Keratinocyte (primary cell): ENCODE measurements at regions not wholly inside any gene's neighbourhood (a gene's known extent, or its start where the extent isn't known, plus 50 kb on each side); places are given as distances from the start of the nearest gene placed in this dataset.
"Not testable (repeated sequence)": the region's sequence is repeated elsewhere in the genome, so short reads cannot be mapped to it uniquely, and the experiment has no call there.

Source experiments
- DNase-seq: peaks from one replicate; pipeline ENCODE4 v3.0.0-alpha.2; 2011; ENCODE audit warnings: low read depth, missing footprints, low spot score
- FAIRE-seq: peaks from 2 replicates; lab custom pipeline; 2011; peaks lifted over from hg19 to GRCh38; lab: Jason Lieb, UNC
- H2AFZ ChIP-seq: 2 replicates; pipeline ENCODE4 v1.6.0; 2012; ENCODE audit warnings: low read length, control low read depth, inconsistent platforms; ENCODE audit not compliant: control insufficient read depth
- H3K27ac ChIP-seq: 2 replicates; pipeline ENCODE4 v1.5.1; 2011; ENCODE audit warnings: low read length; ENCODE audit not compliant: control insufficient read depth, insufficient read depth
- H3K27me3 ChIP-seq: 3 replicates; pipeline ENCODE4 v1.6.0; 2011; ENCODE audit warnings: low read length; ENCODE audit not compliant: control insufficient read depth, insufficient read depth; ENCODE audit errors: extremely low read depth
- H3K36me3 ChIP-seq, 2 experiments: 2 replicates in 1 of 2; 3 replicates in 1 of 2; pipeline ENCODE4 v1.5.1; 2011; ENCODE audit warnings: low read length in 2 of 2, mild to moderate bottlenecking in 1 of 2; ENCODE audit not compliant: control insufficient read depth in 2 of 2, insufficient read depth in 2 of 2; ENCODE audit errors: extremely low read depth in 1 of 2
- H3K4me1 ChIP-seq: 3 replicates; pipeline ENCODE4 v1.5.1; 2011; ENCODE audit warnings: low read length; ENCODE audit not compliant: control insufficient read depth, insufficient read depth; ENCODE audit errors: extremely low read depth
- H3K4me2 ChIP-seq: 3 replicates; pipeline ENCODE4 v1.6.0; 2011; ENCODE audit warnings: low read depth, low read length; ENCODE audit not compliant: control insufficient read depth, insufficient read depth; ENCODE audit errors: extremely low read depth
- H3K4me3 ChIP-seq, 3 experiments: fragments of 200-600 bp in 1 of 3; sonication (generic) in 1 of 3; 2 replicates in 2 of 3; 3 replicates in 1 of 3; pipeline ENCODE4 v1.5.1; 2011 to 2016; ENCODE audit warnings: low read length in 3 of 3, mild to moderate bottlenecking in 3 of 3, control low read depth in 2 of 3, inconsistent platforms in 1 of 3, low read depth in 1 of 3, mixed read lengths in 1 of 3, mixed run types in 1 of 3, moderate library complexity in 1 of 3; ENCODE audit not compliant: control insufficient read depth in 2 of 3, insufficient read depth in 2 of 3; ENCODE audit errors: extremely low read depth in 1 of 3
- H3K79me2 ChIP-seq: 2 replicates; pipeline ENCODE4 v1.6.0; 2012; ENCODE audit warnings: low read length; ENCODE audit not compliant: control insufficient read depth, insufficient read depth
- H3K9ac ChIP-seq: 3 replicates; pipeline ENCODE4 v1.6.0; 2011; ENCODE audit warnings: low read length; ENCODE audit not compliant: control insufficient read depth, insufficient read depth; ENCODE audit errors: extremely low read depth
- H3K9me1 ChIP-seq: 3 replicates; pipeline ENCODE4 v1.6.0; 2011; ENCODE audit warnings: low read length; ENCODE audit not compliant: control insufficient read depth, insufficient read depth; ENCODE audit errors: extremely low read depth
- H3K9me3 ChIP-seq: 2 replicates; pipeline ENCODE4 v1.5.1; 2012; ENCODE audit warnings: low read depth, low read length; ENCODE audit not compliant: control insufficient read depth
- H4K20me1 ChIP-seq: 3 replicates; pipeline ENCODE4 v1.6.0; 2011; ENCODE audit warnings: low read length; ENCODE audit not compliant: control insufficient read depth, insufficient read depth; ENCODE audit errors: extremely low read depth
- EZH2 ChIP-seq: IDR thresholded peaks from one replicate; pipeline ENCODE4 v1.6.1; 2012; ENCODE audit warnings: inconsistent platforms, mild to moderate bottlenecking, low read length, moderate library complexity
- dilution Hi-C: fragments of 300-500 bp; cut with MboI; formaldehyde crosslinking; loops from one replicate; pipeline ENCODE4 v1.7.0; 2020; ENCODE audit warnings: low sequenced_read_pairs; ENCODE audit not compliant: extremely low pct_ligation_motif_present
- small RNA-seq, 3 experiments: library from RNA; depleted of rRNA; stranded (forward); fragments of <200 nt; gene quantifications; one replicate each; pipeline ENCODE3, GENCODE V24; 2012; ENCODE audit warnings: low read depth in 3 of 3, low replicate concordance in 1 of 3; ENCODE audit not compliant: insufficient read length in 3 of 3
- TF ChIP-seq, protein P1 (sequence below), 3 experiments: IDR thresholded peaks in 1 of 3; conservative IDR thresholded peaks in 1 of 3; optimal IDR thresholded peaks in 1 of 3; 2 replicates in 2 of 3; 3 replicates in 1 of 3; pipeline versions ENCODE3 to v1.5.1; 2011; ENCODE audit warnings: low read length in 3 of 3, mild to moderate bottlenecking in 3 of 3, moderate library complexity in 2 of 3, control low read depth in 1 of 3, inconsistent platforms in 1 of 3; ENCODE audit not compliant: insufficient read depth in 2 of 3; ENCODE audit errors: extremely low read depth in 1 of 3

DNA sequence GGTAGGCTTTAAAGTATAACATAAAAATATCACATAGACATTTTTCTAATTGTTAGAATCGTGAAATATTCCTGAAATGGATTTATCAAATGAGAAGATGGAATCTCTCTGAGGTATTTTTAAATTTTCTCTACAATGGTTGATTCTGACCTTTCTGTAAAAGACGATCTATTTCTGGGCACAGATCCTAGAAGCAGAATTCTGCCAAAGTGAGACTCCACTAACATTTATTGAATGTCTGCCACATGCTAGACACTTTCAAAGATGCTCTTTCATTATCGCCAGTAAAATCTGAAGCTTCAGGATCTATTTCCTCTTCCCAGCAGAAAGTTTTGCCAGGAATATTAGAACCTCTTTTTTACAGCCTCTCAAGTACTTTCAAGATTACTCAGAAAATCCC is 64.1 kb upstream of the TMEM45B start:
- no peak overlapping the region for H3K4me2 ChIP-seq
- H3K27ac ChIP-seq, result no peak overlapping the region
- dilution Hi-C loops, result no loop called here
- DNase-seq, result no peak
- no peaks in the 10 kb centered on the region for H3K9me1 ChIP-seq
- TF ChIP-seq EZH2, result no peak
- TF ChIP-seq, protein P1, sequence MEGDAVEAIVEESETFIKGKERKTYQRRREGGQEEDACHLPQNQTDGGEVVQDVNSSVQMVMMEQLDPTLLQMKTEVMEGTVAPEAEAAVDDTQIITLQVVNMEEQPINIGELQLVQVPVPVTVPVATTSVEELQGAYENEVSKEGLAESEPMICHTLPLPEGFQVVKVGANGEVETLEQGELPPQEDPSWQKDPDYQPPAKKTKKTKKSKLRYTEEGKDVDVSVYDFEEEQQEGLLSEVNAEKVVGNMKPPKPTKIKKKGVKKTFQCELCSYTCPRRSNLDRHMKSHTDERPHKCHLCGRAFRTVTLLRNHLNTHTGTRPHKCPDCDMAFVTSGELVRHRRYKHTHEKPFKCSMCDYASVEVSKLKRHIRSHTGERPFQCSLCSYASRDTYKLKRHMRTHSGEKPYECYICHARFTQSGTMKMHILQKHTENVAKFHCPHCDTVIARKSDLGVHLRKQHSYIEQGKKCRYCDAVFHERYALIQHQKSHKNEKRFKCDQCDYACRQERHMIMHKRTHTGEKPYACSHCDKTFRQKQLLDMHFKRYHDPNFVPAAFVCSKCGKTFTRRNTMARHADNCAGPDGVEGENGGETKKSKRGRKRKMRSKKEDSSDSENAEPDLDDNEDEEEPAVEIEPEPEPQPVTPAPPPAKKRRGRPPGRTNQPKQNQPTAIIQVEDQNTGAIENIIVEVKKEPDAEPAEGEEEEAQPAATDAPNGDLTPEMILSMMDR (optimal IDR thresholded peaks at IDR 0.05 in 1 of 3, IDR thresholded peaks at IDR 0.05 in 1 of 3, conservative IDR thresholded peaks at IDR 0.05 in 1 of 3; ENCODE audit: extremely low read depth in 1 of 3, insufficient read depth in 2 of 3, low read length in 3 of 3), result no peak
- H3K36me3 ChIP-seq, result no peaks in the 10 kb centered on the region
- FAIRE-seq, result no peak
- H3K9me3 ChIP-seq, result peaks cover 2% of the 10 kb centered on the region
- no peaks in the 10 kb centered on the region for H3K79me2 ChIP-seq
- peaks cover 6% of the 10 kb centered on the region for H3K27me3 ChIP-seq
- no peak overlapping the region for H3K4me3 ChIP-seq
- no peak overlapping the region for H3K9ac ChIP-seq
- no peaks in the 10 kb centered on the region for H3K4me1 ChIP-seq
- H2AFZ ChIP-seq, result no peak overlapping the region
- no peaks in the 10 kb centered on the region for H4K20me1 ChIP-seq

DNA sequence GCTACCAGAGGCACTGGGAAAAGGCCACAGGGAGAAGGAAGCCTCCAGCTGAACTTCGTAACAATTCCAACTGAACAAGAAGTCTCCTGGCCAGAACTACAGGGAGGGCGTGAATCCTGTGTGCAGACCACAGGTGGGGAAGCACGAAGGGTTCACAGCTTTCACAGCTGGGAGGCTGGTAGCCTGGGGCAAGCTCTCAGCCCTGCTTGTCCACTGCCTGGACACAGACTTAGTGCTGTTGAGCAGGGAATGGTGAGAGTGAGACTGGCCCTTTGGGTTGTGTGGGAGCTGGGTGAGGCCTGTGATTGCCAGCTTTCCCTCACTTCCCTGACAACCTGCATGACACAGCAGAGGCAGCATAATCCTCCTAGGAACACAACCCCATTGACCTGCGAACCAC is 52.1 kb upstream of the TMEM45B start:
- H3K9me3 ChIP-seq, H3K36me3 ChIP-seq, DNase-seq, H3K9me1 ChIP-seq, dilution Hi-C loops, H4K20me1 ChIP-seq, H3K4me2 ChIP-seq, H3K4me3 ChIP-seq, H3K27me3 ChIP-seq, H3K9ac ChIP-seq, FAIRE-seq, H3K79me2 ChIP-seq, H3K27ac ChIP-seq: not testable (repeated sequence)
- Histone ChIP-seq H2AFZ (peak overlapping the region; percentile 6), H3K4me1 (peaks cover 11% of the 10 kb centered on the region)

DNA sequence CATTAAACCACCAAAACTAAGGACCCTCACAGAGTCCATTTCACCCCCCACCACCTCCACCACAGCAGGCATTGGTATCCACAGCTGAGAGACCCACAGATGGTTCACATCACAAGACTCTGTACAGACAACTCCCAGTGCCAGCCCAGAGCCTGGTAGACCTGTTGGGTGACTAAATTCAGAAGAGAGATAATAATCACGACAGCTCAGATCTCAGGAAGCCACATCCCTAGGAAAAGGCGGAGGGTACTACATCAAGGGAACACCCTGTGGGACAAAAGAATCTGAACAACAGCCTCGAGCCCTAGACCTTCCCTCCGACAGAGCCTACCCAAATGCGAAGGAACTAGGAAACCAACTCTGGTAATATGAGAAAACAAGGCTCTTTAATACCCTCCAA is 51.4 kb upstream of the TMEM45B start:
- Histone ChIP-seq H3K4me1 (peaks cover 11% of the 10 kb centered on the region), H3K4me2 (peak overlapping the region; percentile 45), H2AFZ (peak overlapping the region; percentile 40)
- H3K9ac ChIP-seq, H3K36me3 ChIP-seq, H3K27ac ChIP-seq, H4K20me1 ChIP-seq, H3K4me3 ChIP-seq, DNase-seq, H3K9me3 ChIP-seq, H3K79me2 ChIP-seq, H3K9me1 ChIP-seq, dilution Hi-C loops, H3K27me3 ChIP-seq: not testable (repeated sequence)
- FAIRE-seq, result peak; percentile 64

Small RNAs in the stretch of these regions (small RNA-seq; reads per million reads assigned to genes)
- gene RPS27P20, result 0 reads per million in 3 experiments
